Karpas-422 (cell line): ENCODE measurements at regions not wholly inside any gene's neighbourhood (a gene's known extent, or its start where the extent isn't known, plus 50 kb on each side); places are given as distances from the start of the nearest gene placed in this dataset.
A peak's percentile ranks its signal among the peaks of the same experiment; 100 is the strongest.
"Not testable (repeated sequence)": the region's sequence is repeated elsewhere in the genome, so short reads cannot be mapped to it uniquely, and the experiment has no call there.

ENCODE experiments used
- DNase-seq: peaks from one replicate; pipeline ENCODE4 v3.0.0-alpha.2; 2015
- H2AFZ ChIP-seq: fragments of 200-600 bp; sonication (generic); 2 replicates; pipeline ENCODE4 v1.6.1; 2014; ENCODE audit warnings: antibody characterized with exemption, low read length, mixed read lengths
- H3K27ac ChIP-seq: fragments of 200-600 bp; sonication (generic); 2 replicates; pipeline ENCODE4 v1.5.1; 2014; ENCODE audit warnings: mild to moderate bottlenecking, low read length, moderate library complexity
- H3K27me3 ChIP-seq: fragments of 200-600 bp; sonication (generic); 2 replicates; pipeline ENCODE4 v1.6.1; 2014; ENCODE audit warnings: low read length, mixed read lengths
- H3K36me3 ChIP-seq: fragments of 200-600 bp; sonication (generic); 2 replicates; pipeline ENCODE4 v1.6.1; 2014; ENCODE audit warnings: low read length, mixed read lengths; ENCODE audit not compliant: insufficient read depth
- H3K4me1 ChIP-seq: fragments of 200-600 bp; sonication (generic); 2 replicates; pipeline ENCODE4 v1.6.1; 2014; ENCODE audit warnings: mild to moderate bottlenecking, low read length, mixed read lengths
- H3K4me2 ChIP-seq: fragments of 200-600 bp; sonication (generic); 2 replicates; pipeline ENCODE4 v1.6.1; 2014; ENCODE audit warnings: low read length, low read depth, mild to moderate bottlenecking; ENCODE audit not compliant: poor library complexity, severe bottlenecking
- H3K4me3 ChIP-seq: fragments of 200-600 bp; sonication (generic); 2 replicates; pipeline ENCODE4 v1.5.1; 2014; ENCODE audit warnings: mild to moderate bottlenecking, antibody characterized with exemption, low read length, mixed read lengths
- H3K79me2 ChIP-seq: fragments of 200-600 bp; sonication (generic); 2 replicates; pipeline ENCODE4 v1.6.1; 2014; ENCODE audit warnings: mild to moderate bottlenecking, low read length, mixed read lengths
- H3K9ac ChIP-seq: fragments of 200-600 bp; sonication (generic); 2 replicates; pipeline ENCODE4 v1.6.0; 2014; ENCODE audit warnings: low read length
- H3K9me2 ChIP-seq: fragments of 200-600 bp; sonication (generic), shearing (Covaris generic); replicated peaks from 2 replicates; pipeline ENCODE4 v1.6.0; 2014; ENCODE audit warnings: mild to moderate bottlenecking, low read length, moderate library complexity; ENCODE audit not compliant: insufficient read depth
- H3K9me3 ChIP-seq: fragments of 300-700, 200-600 bp; sonication (generic); 2 replicates; pipeline ENCODE4 v1.6.1; 2014; ENCODE audit warnings: low read length, mixed read lengths
- H4K20me1 ChIP-seq: fragments of 200-600 bp; sonication (generic); 2 replicates; pipeline ENCODE4 v1.6.1; 2014; ENCODE audit warnings: mild to moderate bottlenecking, antibody characterized with exemption, low read length, low read depth; ENCODE audit not compliant: insufficient read depth

DNA sequence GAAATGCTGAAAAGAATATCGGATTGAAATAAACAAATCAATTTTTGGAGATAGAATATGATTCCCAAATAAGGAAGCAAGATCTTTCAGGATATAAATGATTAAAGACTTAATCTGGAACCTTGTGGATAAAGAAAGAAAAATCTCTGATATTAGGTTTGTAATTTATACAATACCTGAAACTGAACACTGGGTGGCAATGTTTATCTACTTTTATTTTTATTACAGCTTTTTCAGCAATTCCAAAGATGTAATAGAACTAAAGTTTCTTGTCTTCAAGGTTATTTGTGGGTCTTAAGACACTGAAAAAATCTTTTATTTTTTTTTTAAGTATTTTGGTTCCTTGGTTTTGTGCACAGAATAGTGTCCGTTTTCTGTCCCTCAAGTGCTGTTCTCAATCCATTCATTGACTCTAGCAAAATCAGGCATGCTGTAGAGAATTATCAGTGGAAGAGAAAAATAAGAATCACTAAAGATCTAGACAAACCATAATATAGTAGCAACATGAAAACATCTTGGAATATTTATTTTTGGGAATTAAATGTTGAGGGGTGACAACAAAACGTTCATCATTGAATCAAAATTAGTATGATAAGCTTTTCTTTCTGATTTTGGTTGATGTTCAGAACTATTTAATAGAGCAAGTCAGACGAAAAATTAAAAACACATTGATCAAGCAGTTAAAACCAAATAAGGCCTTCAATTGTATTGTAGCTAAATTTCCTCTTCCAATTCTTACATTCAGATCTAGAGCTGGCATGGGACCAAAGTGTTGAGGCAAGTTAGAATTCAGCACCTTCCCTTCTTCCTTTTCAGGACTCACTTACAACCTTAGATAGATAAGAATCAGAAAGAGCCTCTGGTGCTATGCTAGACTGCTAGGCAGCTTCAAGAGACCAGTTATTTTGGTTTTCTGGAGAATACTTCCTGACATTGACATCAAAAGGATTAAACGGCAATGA, 704.4 kb upstream of the PCDH20 start:
- no peaks in the 10 kb centered on the region for H3K79me2 ChIP-seq
- no peaks in the 10 kb centered on the region for H3K9me3 ChIP-seq
- peak overlapping the region; percentile 63 for H3K27ac ChIP-seq
- H3K36me3 ChIP-seq = no peaks in the 10 kb centered on the region
- peak overlapping the region; percentile 76 for H2AFZ ChIP-seq
- H3K4me2 ChIP-seq = peak overlapping the region; percentile 48
- peak overlapping the region; percentile 34 for H3K9ac ChIP-seq
- no peaks in the 10 kb centered on the region for H3K27me3 ChIP-seq
- peak; percentile 88 for DNase-seq
- peaks cover 32% of the 10 kb centered on the region for H3K4me1 ChIP-seq
- no peaks in the 10 kb centered on the region for H3K9me2 ChIP-seq
- H3K4me3 ChIP-seq = no peak overlapping the region
- H4K20me1 ChIP-seq = no peaks in the 10 kb centered on the region

DNA sequence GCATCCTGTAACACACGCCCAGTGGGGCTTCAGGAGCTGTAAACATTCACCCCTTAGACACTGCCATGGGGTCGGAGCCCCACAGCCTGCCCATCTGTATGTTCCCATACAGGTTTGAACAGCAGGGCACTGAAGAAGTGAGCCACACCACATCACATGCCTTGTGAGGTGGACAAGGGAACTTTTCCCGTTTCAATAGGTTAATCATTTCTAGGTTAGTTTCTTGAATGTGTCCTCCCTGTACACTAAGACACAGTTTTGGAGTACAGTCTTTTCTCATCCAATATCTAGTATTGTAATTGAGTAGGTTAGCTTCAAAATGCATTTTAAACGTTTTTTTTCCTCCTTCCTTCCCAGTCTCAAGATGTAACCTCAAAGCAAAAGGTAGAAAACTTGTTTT, 700.2 kb upstream of the PCDH20 start:
- H3K79me2 ChIP-seq = no peaks in the 10 kb centered on the region
- no peak overlapping the region for H3K27ac ChIP-seq
- H3K36me3 ChIP-seq = no peaks in the 10 kb centered on the region
- no peak overlapping the region for H3K4me2 ChIP-seq
- peaks cover 31% of the 10 kb centered on the region for H3K4me1 ChIP-seq
- no peaks in the 10 kb centered on the region for H4K20me1 ChIP-seq
- peak overlapping the region; percentile 6; the same call in 1 of the 2 replicates for H2AFZ ChIP-seq
- H3K9me2 ChIP-seq = no peaks in the 10 kb centered on the region
- no peaks in the 10 kb centered on the region for H3K27me3 ChIP-seq
- H3K4me3 ChIP-seq = no peak overlapping the region
- H3K9ac ChIP-seq = no peak overlapping the region
- H3K9me3 ChIP-seq = no peaks in the 10 kb centered on the region
- DNase-seq = no peak

DNA sequence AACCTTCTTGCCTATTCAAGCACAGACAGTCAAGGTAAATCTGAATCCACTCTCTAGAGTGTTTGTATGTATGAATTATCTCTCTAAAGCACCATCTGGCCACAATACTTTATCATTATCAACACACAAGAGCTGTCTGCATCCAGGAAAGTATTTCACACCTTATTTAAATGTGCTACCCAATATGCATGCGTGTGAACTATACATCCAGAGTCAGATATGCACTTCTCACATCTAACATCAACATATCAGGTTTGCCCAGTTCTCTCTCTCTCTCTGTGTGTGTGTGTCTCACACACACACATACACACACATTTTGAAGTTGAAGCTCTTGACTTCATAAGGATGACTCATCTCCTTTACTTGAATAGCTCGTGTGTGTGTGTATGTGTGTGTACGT, 697.5 kb upstream of the PCDH20 start:
- Histone ChIP-seq H3K27ac (no peak overlapping the region), H3K36me3 (no peaks in the 10 kb centered on the region), H3K79me2 (no peaks in the 10 kb centered on the region), H3K4me2 (no peak overlapping the region), H3K27me3 (no peaks in the 10 kb centered on the region), H3K9me3 (no peaks in the 10 kb centered on the region), H4K20me1 (no peaks in the 10 kb centered on the region), H3K4me1 (peaks cover 4% of the 10 kb centered on the region), H2AFZ (peak overlapping the region; percentile 94), H3K9ac (no peak overlapping the region), H3K9me2 (no peaks in the 10 kb centered on the region), H3K4me3 (no peak overlapping the region)
- no peak for DNase-seq

DNA sequence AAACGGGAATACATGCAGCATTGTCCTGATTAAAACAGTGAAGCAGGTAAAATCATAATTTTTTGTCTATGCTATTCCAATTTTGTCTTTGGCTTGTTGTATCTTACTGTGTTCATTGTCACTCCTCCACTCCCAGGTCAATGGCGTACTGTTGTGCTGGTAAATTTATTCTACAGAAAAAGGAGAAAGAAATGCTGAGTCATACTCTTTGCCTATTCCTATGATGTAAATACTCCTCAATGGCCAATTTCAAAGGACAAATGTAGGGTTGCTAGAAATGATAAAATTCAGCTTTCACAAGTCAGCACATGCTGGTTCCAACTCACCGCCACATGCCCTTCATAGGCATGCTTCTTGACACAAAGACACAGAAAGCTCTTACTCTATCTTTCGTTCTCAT, 694.4 kb upstream of the PCDH20 start:
- H3K36me3 ChIP-seq = no peaks in the 10 kb centered on the region
- H3K9ac ChIP-seq = no peak overlapping the region
- peak overlapping the region; percentile 7; the same call in 1 of the 2 replicates for H2AFZ ChIP-seq
- no peaks in the 10 kb centered on the region for H3K4me1 ChIP-seq
- no peak for DNase-seq
- H3K27ac ChIP-seq = no peak overlapping the region
- no peaks in the 10 kb centered on the region for H3K27me3 ChIP-seq
- H3K9me2 ChIP-seq = no peaks in the 10 kb centered on the region
- H3K4me3 ChIP-seq = no peak overlapping the region
- H3K79me2 ChIP-seq = no peaks in the 10 kb centered on the region
- H3K4me2 ChIP-seq = no peak overlapping the region
- no peaks in the 10 kb centered on the region for H4K20me1 ChIP-seq
- H3K9me3 ChIP-seq = no peaks in the 10 kb centered on the region

DNA sequence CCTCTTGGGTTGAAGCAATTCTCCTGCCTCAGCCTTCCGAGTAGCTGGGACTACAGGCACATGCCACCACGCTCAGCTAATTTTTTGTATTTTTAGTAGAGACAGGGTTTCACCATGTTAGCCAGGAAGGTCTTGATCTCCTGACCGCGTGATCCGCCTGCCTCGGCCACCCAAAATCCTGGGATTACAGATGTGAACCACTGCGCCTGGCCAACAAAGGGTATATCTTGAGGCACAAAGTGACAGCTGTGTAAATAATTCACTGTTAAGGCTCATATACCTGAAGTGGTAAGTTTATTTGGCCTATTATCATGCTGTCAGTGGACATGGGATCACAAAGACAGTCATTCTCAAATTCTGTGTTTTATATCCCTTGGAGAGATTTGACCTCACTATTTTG, 688.5 kb upstream of the PCDH20 start:
- not testable (repeated sequence) for H3K4me1 ChIP-seq, H2AFZ ChIP-seq, H3K9ac ChIP-seq, H3K4me2 ChIP-seq, H3K27me3 ChIP-seq, H3K27ac ChIP-seq, DNase-seq, H4K20me1 ChIP-seq, H3K9me3 ChIP-seq, H3K79me2 ChIP-seq, H3K4me3 ChIP-seq, H3K36me3 ChIP-seq, H3K9me2 ChIP-seq

DNA sequence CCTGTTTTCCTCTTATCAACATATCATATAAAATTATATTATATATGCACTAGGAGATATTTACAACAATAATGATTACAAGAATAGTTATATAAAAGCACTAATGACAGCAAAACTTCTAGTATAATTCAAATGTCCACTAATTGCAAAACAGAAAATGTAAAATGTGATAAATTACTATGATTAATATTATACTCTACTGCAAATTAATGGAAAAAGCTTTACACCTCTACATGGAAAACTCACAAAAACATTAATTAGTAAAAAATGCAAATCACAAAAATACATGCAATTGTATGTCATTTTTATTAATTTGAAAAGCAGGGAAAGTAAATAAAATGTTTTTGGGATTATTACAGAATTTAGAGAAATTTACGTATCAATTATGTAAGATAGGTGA, 681.0 kb upstream of the PCDH20 start:
- Histone ChIP-seq H3K4me3 (no peak overlapping the region), H3K9me3 (no peaks in the 10 kb centered on the region; the same call in 1 of the 2 replicates), H3K9ac (no peak overlapping the region), H3K27ac (no peak overlapping the region), H3K4me1 (peaks cover 4% of the 10 kb centered on the region; the same call in 1 of the 2 replicates), H3K9me2 (no peaks in the 10 kb centered on the region), H4K20me1 (no peaks in the 10 kb centered on the region), H3K79me2 (no peaks in the 10 kb centered on the region), H3K27me3 (no peaks in the 10 kb centered on the region), H2AFZ (no peak overlapping the region), H3K36me3 (no peaks in the 10 kb centered on the region), H3K4me2 (no peak overlapping the region)
- no peak for DNase-seq

DNA sequence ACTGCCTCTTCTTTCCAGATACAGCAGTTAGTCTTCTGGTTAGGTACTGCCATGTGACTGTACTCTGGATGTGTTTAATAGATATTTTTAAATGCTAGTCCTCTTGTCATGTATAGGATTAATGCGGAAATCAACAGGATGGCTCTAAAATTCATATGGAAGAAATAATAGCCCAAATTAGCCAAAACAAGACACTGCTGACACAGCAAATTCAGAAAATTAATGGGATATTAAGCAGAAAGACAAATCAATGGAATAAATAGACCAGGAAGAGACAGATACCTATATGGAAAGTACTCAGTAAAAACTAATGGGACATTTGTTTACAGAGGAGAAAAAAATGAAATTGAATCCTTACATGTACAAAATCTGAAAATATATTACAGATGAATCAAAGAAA, 679.3 kb upstream of the PCDH20 start:
- Histone ChIP-seq H3K9me2 (no peaks in the 10 kb centered on the region), H3K27ac (no peak overlapping the region), H3K79me2 (no peaks in the 10 kb centered on the region), H3K9me3 (no peaks in the 10 kb centered on the region; the same call in 1 of the 2 replicates), H3K4me1 (peaks cover 4% of the 10 kb centered on the region; the same call in 1 of the 2 replicates), H3K36me3 (no peaks in the 10 kb centered on the region), H3K4me2 (no peak overlapping the region), H4K20me1 (no peaks in the 10 kb centered on the region), H3K4me3 (no peak overlapping the region), H2AFZ (peak overlapping the region; percentile 48; the same call in 1 of the 2 replicates), H3K27me3 (no peaks in the 10 kb centered on the region), H3K9ac (no peak overlapping the region)
- no peak for DNase-seq

DNA sequence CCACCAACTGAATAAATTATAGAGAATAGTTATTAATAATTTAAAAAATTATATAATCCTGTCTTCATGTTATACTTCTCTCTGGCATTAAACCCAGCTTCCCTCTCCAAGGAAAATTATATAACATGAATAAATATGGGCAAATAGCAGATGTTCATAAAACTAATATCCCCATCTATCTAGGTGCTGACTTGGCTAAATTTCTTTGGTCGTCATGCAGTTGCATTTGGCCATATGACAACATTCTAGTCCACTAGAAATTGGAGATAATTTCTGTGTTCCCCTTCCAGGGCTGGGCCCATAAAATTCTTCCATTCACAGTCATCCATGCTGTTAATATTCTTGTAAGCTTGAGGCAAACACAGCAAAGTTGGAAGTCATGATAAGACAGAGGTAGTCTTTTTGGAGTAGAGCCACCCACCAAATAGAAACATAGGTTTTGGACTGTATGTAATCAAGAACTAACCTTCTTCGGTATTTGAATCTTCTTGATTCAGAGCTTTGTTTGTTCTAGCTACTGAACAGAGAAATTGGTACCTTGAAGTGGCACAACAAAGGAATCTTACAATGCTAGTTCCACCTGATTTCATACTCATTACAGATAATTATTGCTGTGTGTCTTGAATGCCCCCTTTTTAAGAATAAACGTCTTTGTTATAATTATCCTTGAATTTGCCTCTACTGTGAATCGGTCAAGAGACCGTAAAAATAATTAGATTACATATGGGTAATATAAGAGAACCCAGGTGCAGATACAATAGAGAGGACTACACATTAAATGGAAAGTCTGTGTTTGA, 678.5 kb upstream of the PCDH20 start:
- Histone ChIP-seq H3K4me2 (no peak overlapping the region), H3K79me2 (no peaks in the 10 kb centered on the region), H2AFZ (0 out of 2 replicates have a peak overlapping the region, but pooled peaks have one; percentile 48), H3K4me1 (peaks cover 4% of the 10 kb centered on the region; the same call in 1 of the 2 replicates), H3K9ac (no peak overlapping the region), H3K4me3 (no peak overlapping the region), H3K36me3 (no peaks in the 10 kb centered on the region), H3K27ac (no peak overlapping the region), H3K27me3 (no peaks in the 10 kb centered on the region), H3K9me2 (no peaks in the 10 kb centered on the region), H4K20me1 (no peaks in the 10 kb centered on the region), H3K9me3 (no peaks in the 10 kb centered on the region; the same call in 1 of the 2 replicates)
- no peak for DNase-seq
